ENCODE measurements at regions not wholly inside any gene's neighbourhood (a gene's known extent, or its start where the extent isn't known, plus 50 kb on each side); places are given as distances from the start of the nearest gene placed in this dataset.

DNA sequence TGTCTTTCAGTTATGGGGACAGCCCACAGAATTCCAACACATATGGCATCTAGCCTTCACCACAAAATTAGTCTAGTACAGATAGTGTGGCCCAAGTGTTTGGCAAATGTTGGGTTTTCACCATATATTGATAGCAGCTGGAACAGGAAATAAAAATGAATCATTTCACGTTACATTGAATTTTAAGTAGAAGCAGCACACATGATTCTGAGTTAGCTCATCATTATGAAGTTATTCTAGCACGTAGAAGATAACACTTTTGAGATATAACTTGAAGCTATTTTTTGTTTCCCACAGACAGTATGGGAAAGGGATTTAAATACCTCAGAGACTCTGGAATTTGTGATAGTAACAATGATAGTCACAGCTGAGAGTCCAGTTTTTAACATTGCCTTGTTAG, 118.7 kb downstream of the FAT4 start:
- H3K36me3 ChIP-seq (ENCODE audit: low read depth) = peaks cover 5% of the 10 kb centered on the region; the same call in 1 of the 2 replicates
- H3K4me1 ChIP-seq (ENCODE audit: insufficient read depth) = peaks cover 16% of the 10 kb centered on the region
- H3F3A ChIP-seq (ENCODE audit: insufficient read depth) = peaks cover 18% of the 10 kb centered on the region
- H3K9me3 ChIP-seq (ENCODE audit: low read depth) = no peaks in the 10 kb centered on the region
- 0 out of 2 replicates have a peak, but pooled peaks have one; percentile 68 for TF ChIP-seq EZH2phosphoT487 (IDR thresholded peaks at IDR 0.05; ENCODE audit: insufficient read depth, low read depth)
- no peak for TF ChIP-seq EZH2 (IDR thresholded peaks at IDR 0.05; ENCODE audit: insufficient read depth, poor library complexity, severe bottlenecking)
- no peaks in the 10 kb centered on the region for H3K9me2 ChIP-seq (ENCODE audit: insufficient read depth)
- H3K27ac ChIP-seq = peak overlapping the region; percentile 78
- peak overlapping the region; percentile 3; the same call in 1 of the 2 replicates for H3K4me3 ChIP-seq
- H3K79me2 ChIP-seq (ENCODE audit: insufficient read depth) = no peaks in the 10 kb centered on the region
- peak overlapping the region; percentile 40 for H3K4me2 ChIP-seq (ENCODE audit: unreplicated experiment)
- peak; percentile 59 for DNase-seq
- no peaks in the 10 kb centered on the region for H3K27me3 ChIP-seq (replicated peaks; ENCODE audit: insufficient read depth)
- no peak overlapping the region for H2AFZ ChIP-seq
- no peaks in the 10 kb centered on the region for H4K20me1 ChIP-seq (ENCODE audit: insufficient read depth)
- peak overlapping the region; percentile 33; the same call in 1 of the 2 replicates for H3K9ac ChIP-seq
- 0 to 3% methylated on average over 2 of the region's 2 CpGs for WGBS, 2 experiments (ENCODE audit: low coverage in 1 of 2, low lambda C conversion rate in 2 of 2, missing lambda C conversion rate in 2 of 2)
- in situ Hi-C loops (cut with MboI) = no loop called here

GRCh38 chr4:125434136-125434535, 119.4 kb downstream of the FAT4 start:
- peaks cover 5% of the 10 kb centered on the region; the same call in 1 of the 2 replicates for H3K36me3 ChIP-seq (ENCODE audit: low read depth)
- H3K4me2 ChIP-seq (ENCODE audit: unreplicated experiment) = no peak overlapping the region
- no peaks in the 10 kb centered on the region for H3K9me2 ChIP-seq (ENCODE audit: insufficient read depth)
- TF ChIP-seq EZH2 (IDR thresholded peaks at IDR 0.05; ENCODE audit: insufficient read depth, poor library complexity, severe bottlenecking) = no peak
- no peak for TF ChIP-seq EZH2phosphoT487 (IDR thresholded peaks at IDR 0.05; ENCODE audit: insufficient read depth, low read depth)
- no peaks in the 10 kb centered on the region for H3K79me2 ChIP-seq (ENCODE audit: insufficient read depth)
- H3K9ac ChIP-seq = peak overlapping the region; percentile 33; the same call in 1 of the 2 replicates
- H3K4me3 ChIP-seq = no peak overlapping the region
- H4K20me1 ChIP-seq (ENCODE audit: insufficient read depth) = no peaks in the 10 kb centered on the region
- 17 to 19% methylated on average over 3 of the region's 3 CpGs for WGBS, 2 experiments (ENCODE audit: low coverage in 1 of 2, low lambda C conversion rate in 2 of 2, missing lambda C conversion rate in 2 of 2)
- peak; percentile 75 for DNase-seq
- H3F3A ChIP-seq (ENCODE audit: insufficient read depth) = peaks cover 18% of the 10 kb centered on the region
- H3K27ac ChIP-seq = peak overlapping the region; percentile 78
- in situ Hi-C loops (cut with MboI) = no loop called here
- H2AFZ ChIP-seq = no peak overlapping the region
- H3K27me3 ChIP-seq (replicated peaks; ENCODE audit: insufficient read depth) = no peaks in the 10 kb centered on the region
- H3K4me1 ChIP-seq (ENCODE audit: insufficient read depth) = peaks cover 16% of the 10 kb centered on the region
- H3K9me3 ChIP-seq (ENCODE audit: low read depth) = no peaks in the 10 kb centered on the region

GRCh38 chr4:125440814-125441213, 126.1 kb downstream of the FAT4 start:
- WGBS, 2 experiments (ENCODE audit: low coverage in 1 of 2, low lambda C conversion rate in 2 of 2, missing lambda C conversion rate in 2 of 2) = 55 to 65% methylated on average over 1 of the region's 1 CpG
- Histone ChIP-seq H3K27ac (no peak overlapping the region), H3K4me1 (ENCODE audit: insufficient read depth) (no peaks in the 10 kb centered on the region), H3F3A (ENCODE audit: insufficient read depth) (no peaks in the 10 kb centered on the region), H3K9me3 (ENCODE audit: low read depth) (no peaks in the 10 kb centered on the region), H3K4me2 (ENCODE audit: unreplicated experiment) (no peak overlapping the region), H3K9ac (no peak overlapping the region), H3K9me2 (ENCODE audit: insufficient read depth) (no peaks in the 10 kb centered on the region), H3K27me3 (replicated peaks; ENCODE audit: insufficient read depth) (no peaks in the 10 kb centered on the region), H3K4me3 (no peak overlapping the region), H3K79me2 (ENCODE audit: insufficient read depth) (no peaks in the 10 kb centered on the region), H2AFZ (no peak overlapping the region), H3K36me3 (ENCODE audit: low read depth) (no peaks in the 10 kb centered on the region; the same call in 1 of the 2 replicates), H4K20me1 (ENCODE audit: insufficient read depth) (no peaks in the 10 kb centered on the region)
- no peak for DNase-seq
- no peak for TF ChIP-seq EZH2phosphoT487 (IDR thresholded peaks at IDR 0.05; ENCODE audit: insufficient read depth, low read depth)
- TF ChIP-seq EZH2 (IDR thresholded peaks at IDR 0.05; ENCODE audit: insufficient read depth, poor library complexity, severe bottlenecking) = no peak
- in situ Hi-C loops (cut with MboI) = no loop called here

GRCh38 chr4:125444166-125444565, 129.4 kb downstream of the FAT4 start:
- no peaks in the 10 kb centered on the region for H3K9me2 ChIP-seq (ENCODE audit: insufficient read depth)
- no peaks in the 10 kb centered on the region for H4K20me1 ChIP-seq (ENCODE audit: insufficient read depth)
- no peak overlapping the region for H3K4me2 ChIP-seq (ENCODE audit: unreplicated experiment)
- no peaks in the 10 kb centered on the region for H3K9me3 ChIP-seq (ENCODE audit: low read depth)
- no peak overlapping the region for H3K4me3 ChIP-seq
- H3K27ac ChIP-seq = no peak overlapping the region
- no peak overlapping the region for H3K9ac ChIP-seq
- no peaks in the 10 kb centered on the region for H3K4me1 ChIP-seq (ENCODE audit: insufficient read depth)
- H3K27me3 ChIP-seq (replicated peaks; ENCODE audit: insufficient read depth) = no peaks in the 10 kb centered on the region
- no peaks in the 10 kb centered on the region for H3K79me2 ChIP-seq (ENCODE audit: insufficient read depth)
- TF ChIP-seq EZH2 (IDR thresholded peaks at IDR 0.05; ENCODE audit: insufficient read depth, poor library complexity, severe bottlenecking) (no peak), EZH2phosphoT487 (IDR thresholded peaks at IDR 0.05; ENCODE audit: insufficient read depth, low read depth) (no peak)
- H2AFZ ChIP-seq = no peak overlapping the region
- 90 to 100% methylated on average over 1 of the region's 1 CpG for WGBS, 2 experiments (ENCODE audit: low coverage in 1 of 2, low lambda C conversion rate in 2 of 2, missing lambda C conversion rate in 2 of 2)
- H3F3A ChIP-seq (ENCODE audit: insufficient read depth) = no peaks in the 10 kb centered on the region
- in situ Hi-C loops (cut with MboI) = no loop called here
- no peak for DNase-seq
- H3K36me3 ChIP-seq (ENCODE audit: low read depth) = peaks cover 4% of the 10 kb centered on the region

GRCh38 chr4:125445525-125445924, 130.8 kb downstream of the FAT4 start:
- Histone ChIP-seq H3K4me2 (ENCODE audit: unreplicated experiment) (no peak overlapping the region), H3K4me3 (no peak overlapping the region), H3F3A (ENCODE audit: insufficient read depth) (no peaks in the 10 kb centered on the region), H3K27me3 (replicated peaks; ENCODE audit: insufficient read depth) (no peaks in the 10 kb centered on the region), H3K9me2 (ENCODE audit: insufficient read depth) (no peaks in the 10 kb centered on the region), H3K9me3 (ENCODE audit: low read depth) (no peaks in the 10 kb centered on the region), H3K79me2 (ENCODE audit: insufficient read depth) (no peaks in the 10 kb centered on the region), H3K36me3 (ENCODE audit: low read depth) (peaks cover 11% of the 10 kb centered on the region), H3K9ac (no peak overlapping the region), H3K4me1 (ENCODE audit: insufficient read depth) (no peaks in the 10 kb centered on the region), H4K20me1 (ENCODE audit: insufficient read depth) (no peaks in the 10 kb centered on the region), H2AFZ (no peak overlapping the region), H3K27ac (no peak overlapping the region)
- in situ Hi-C loops (cut with MboI) = no loop called here
- TF ChIP-seq EZH2phosphoT487 (IDR thresholded peaks at IDR 0.05; ENCODE audit: insufficient read depth, low read depth) = no peak
- no peak for TF ChIP-seq EZH2 (IDR thresholded peaks at IDR 0.05; ENCODE audit: insufficient read depth, poor library complexity, severe bottlenecking)
- WGBS, 2 experiments (ENCODE audit: low coverage in 1 of 2, low lambda C conversion rate in 2 of 2, missing lambda C conversion rate in 2 of 2) = 74% methylated on average over 1 of the region's 1 CpG
- no peak for DNase-seq

Data from GM23248 (cell line).